ENCODE measurements at regions not wholly inside any gene's neighbourhood (a gene's known extent, or its start where the extent isn't known, plus 50 kb on each side); places are given as distances from the start of the nearest gene placed in this dataset.

- DNase-seq (ENCODE audit: low spot score): peak; percentile 64
Observed at GRCh38 chr17:72501404-72502370, 380.9 kb downstream of the SOX9 start.

GRCh38 chr17:72502371-72503341, 381.8 kb downstream of the SOX9 start:
- DNase-seq (ENCODE audit: low spot score): no peak

GRCh38 chr17:72503556-72503955, 382.7 kb downstream of the SOX9 start:
- DNase-seq (ENCODE audit: low spot score): no peak

GRCh38 chr17:72504783-72505182, 384.0 kb downstream of the SOX9 start:
- DNase-seq (ENCODE audit: low spot score): no peak

- DNase-seq (ENCODE audit: low spot score): no peak
Observed at GRCh38 chr17:72506773-72507172, 386.0 kb downstream of the SOX9 start.

GRCh38 chr17:72507370-72507769, 386.6 kb downstream of the SOX9 start:
- no peak for DNase-seq (ENCODE audit: low spot score)

- DNase-seq (ENCODE audit: low spot score): no peak
Observed at GRCh38 chr17:72510351-72511016, 389.7 kb downstream of the SOX9 start.

GRCh38 chr17:72511242-72511641, 390.4 kb downstream of the SOX9 start:
- DNase-seq (ENCODE audit: low spot score): no peak

GRCh38 chr17:72511874-72512273, 391.1 kb downstream of the SOX9 start:
- DNase-seq (ENCODE audit: low spot score): no peak

- no peak for DNase-seq (ENCODE audit: low spot score)
Observed at GRCh38 chr17:72512649-72513556, 392.1 kb downstream of the SOX9 start.

GRCh38 chr17:72514321-72514861, 393.6 kb downstream of the SOX9 start:
- no peak for DNase-seq (ENCODE audit: low spot score)

GRCh38 chr17:72514891-72515290, 394.1 kb downstream of the SOX9 start:
- DNase-seq (ENCODE audit: low spot score): peak; percentile 60

- DNase-seq (ENCODE audit: low spot score): peak; percentile 90
Observed at GRCh38 chr17:72515291-72516065, 394.7 kb downstream of the SOX9 start.

- no peak for DNase-seq (ENCODE audit: low spot score)
Observed at GRCh38 chr17:72516772-72517399, 396.1 kb downstream of the SOX9 start.

GRCh38 chr17:72517413-72518158, 396.8 kb downstream of the SOX9 start:
- no peak for DNase-seq (ENCODE audit: low spot score)

GRCh38 chr17:72518159-72518732, 397.4 kb downstream of the SOX9 start:
- no peak for DNase-seq (ENCODE audit: low spot score)

- peak; percentile 73 for DNase-seq (ENCODE audit: low spot score)
Observed at GRCh38 chr17:72518753-72519597, 398.2 kb downstream of the SOX9 start.

All from cerebellar cortex (tissue), 1 donor.